Activated gamma-delta T cell treated with Interleukin-2 at 50 U/mL for 16 hours (primary cell): ENCODE measurements at regions not wholly inside any gene's neighbourhood (a gene's known extent, or its start where the extent isn't known, plus 50 kb on each side); places are given as distances from the start of the nearest gene placed in this dataset.
"Not testable (repeated sequence)": the region's sequence is repeated elsewhere in the genome, so short reads cannot be mapped to it uniquely, and the experiment has no call there.

Experiments
- DNase-seq: peaks from one replicate; pipeline ENCODE4 v3.0.0-alpha.2; 2020

DNA sequence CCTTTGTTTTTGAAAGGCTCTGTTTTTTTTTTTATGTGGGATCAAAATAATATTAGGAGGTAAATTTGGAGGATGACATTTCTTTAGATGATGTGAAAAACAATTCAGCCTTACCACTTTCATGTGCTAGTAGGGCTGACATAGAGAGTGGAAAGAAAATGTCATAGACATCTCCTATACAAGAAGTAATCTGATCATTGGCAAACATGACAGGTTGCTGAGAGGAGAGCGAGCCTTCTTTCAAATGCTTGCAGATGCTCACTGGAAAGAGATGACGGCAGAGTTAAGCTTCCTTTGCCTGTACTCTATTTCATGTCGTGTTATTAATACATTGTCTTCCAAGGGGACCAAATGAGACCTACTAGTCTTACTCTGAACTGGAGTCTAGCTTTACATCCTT lies 160.1 kb upstream of the DAP start:
- no peak for DNase-seq

DNA sequence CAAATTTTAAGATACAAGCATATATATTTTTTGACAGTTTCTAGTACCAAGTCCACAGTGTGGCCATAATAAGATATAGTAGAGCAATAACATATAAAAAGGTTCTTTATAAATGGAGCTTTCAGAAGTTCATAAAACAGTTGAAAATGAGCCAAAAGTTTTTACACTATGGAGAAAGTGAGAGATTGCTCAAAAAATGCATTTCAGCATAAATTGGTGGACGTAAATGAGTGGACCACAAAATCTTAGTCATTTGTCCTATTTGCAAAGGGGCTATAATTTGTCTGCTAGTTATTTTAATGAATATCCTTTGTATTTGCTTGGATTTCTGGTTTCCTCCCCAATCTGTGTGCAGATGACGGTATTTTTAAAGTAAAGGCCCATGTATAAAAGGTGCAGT lies 159.4 kb upstream of the DAP start:
- no peak for DNase-seq

DNA sequence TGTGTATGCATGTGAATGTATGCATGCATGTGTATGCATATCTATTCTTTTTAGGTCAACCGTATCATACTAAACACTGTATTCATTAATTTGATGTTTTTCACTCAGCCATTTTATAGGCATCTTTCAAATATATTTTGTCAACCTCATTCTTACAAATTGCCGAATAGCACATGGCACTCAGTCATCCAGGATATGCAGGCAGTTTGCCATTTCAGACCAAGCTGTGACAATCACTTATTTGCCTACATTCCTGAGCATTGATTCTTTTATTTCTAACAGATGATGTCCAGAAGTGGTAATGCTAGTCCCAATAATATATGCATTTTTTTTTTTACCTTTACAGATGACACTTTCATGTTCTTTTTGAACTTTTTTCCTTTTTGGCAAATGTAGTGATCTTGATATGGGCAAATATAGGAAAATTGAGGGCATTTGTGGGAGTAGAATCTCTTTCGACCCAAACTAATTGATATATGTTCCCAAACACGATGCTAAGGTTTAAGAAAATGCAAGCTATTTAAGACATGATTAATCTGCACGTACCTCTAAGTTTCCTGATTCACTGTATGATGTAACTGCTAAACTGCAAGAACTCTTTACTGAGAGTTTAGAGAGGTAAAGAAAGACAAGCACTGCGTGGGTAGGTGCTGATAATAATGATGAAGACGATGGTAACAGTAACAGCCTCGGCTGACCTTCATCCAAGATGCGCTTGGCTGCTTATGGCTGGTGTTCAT lies 153.9 kb upstream of the DAP start:
- DNase-seq: no peak

DNA sequence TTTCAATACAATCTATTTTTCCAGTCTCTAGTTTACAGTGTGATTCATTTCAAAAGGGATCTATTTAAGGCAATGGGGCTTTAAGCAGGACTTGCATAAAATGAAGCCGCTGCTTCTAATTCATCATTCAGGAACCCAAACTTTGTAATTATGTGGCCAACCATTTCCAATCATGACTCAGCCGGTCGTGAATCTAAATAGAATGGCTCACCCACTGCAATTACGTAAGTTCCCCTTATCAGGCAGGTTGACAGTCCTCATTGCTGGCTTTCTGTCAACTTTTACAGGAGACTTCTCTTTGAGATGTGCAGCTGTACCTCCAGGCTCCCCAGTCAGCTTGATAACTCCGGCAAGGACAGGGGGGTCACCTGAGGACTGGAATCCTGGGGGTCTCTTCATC lies 152.8 kb upstream of the DAP start:
- no peak for DNase-seq

DNA sequence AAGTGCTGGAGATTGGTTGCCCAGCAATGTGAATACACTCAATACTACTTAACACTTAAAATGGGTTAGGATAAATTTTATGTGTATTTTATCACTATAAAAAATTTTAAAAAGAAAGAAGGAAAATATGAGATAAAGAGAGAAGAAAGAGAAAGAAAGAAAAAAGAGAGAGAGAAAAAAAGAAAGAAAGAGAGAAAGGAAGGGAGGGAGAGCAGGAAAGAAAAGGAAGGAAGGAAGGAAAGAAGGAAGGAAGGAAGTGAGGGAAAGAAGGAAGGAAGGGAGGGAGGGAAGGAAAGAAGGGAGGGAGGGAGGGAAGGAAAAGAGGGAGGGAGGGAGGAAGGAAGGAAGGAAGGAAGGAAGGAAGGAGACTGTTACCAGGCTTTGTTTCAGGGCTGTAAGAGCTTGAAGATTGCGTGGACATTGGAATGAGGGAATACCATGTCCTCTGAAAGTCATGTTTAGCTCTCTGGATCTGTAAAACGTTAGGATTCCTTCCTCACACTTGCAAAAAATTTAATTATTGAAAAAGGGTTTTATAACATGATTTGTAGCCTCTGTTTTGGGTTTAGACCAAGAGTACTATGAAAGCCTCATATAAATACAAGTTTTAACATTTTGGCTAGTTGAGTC lies 152.3 kb upstream of the DAP start:
- no peak for DNase-seq

DNA sequence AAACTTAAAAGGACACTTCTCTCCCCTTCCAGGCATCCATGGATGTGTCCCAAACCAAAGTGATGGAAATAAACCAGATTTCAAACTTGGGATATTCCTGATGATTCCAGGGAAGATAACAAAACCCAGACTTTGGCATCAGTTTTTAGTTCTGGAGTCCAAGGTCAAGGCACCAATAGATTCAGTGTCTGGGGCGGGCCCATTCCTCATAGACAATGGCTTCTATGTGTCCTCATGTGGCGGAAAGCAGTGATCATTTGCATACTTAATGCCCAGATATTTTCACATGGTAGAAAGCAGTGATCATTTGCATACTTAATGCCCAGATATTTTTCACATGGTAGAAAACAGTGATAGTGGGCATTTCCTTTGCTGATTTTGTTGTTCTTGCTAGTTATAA lies 151.4 kb upstream of the DAP start:
- DNase-seq: no peak

DNA sequence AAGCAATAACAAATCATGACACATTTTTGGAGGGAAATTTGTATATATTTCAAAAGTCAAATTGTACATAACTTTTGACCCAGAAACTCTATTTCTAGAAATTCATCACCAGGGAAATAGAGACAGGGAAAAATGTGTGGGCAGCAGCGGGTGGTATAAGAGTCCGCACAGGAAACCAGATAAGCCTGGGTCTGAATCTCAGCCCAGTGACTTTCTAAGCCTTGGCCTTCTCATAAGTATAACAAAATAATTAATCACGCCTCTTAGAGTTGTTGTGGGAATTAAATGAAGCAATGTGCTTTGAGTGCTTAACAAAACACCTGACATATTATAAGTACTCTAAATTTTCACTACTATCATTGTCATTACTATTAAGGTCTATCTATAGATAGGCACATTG lies 149.2 kb upstream of the DAP start:
- no peak for DNase-seq

DNA sequence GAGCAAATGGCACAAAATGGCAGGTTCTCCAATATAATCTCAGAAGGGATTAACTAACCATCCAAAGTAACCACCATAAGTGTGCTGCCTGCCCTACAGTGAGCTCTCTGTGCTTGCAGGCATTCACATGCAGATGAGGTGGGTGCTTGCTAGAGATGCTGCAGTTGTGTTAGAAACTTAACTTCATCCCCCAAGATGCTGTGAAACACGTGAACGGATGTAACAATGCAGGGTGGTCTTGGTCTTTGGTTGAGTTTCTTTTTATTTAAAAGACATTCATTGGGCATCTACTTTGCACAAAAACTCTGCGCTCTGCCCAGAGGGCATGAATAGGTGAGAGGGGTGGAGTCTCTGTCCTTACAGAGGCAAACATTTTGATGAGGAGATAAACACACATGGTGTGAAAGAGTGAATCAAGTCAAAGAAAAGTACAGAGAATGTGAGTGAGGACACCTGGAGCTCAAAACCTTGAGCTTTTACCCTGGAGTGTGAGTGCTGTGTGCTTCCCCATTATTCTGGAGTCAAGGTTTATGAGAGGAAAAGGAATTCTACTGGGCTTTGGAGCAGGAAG lies 143.9 kb upstream of the DAP start:
- DNase-seq: no peak

DNA sequence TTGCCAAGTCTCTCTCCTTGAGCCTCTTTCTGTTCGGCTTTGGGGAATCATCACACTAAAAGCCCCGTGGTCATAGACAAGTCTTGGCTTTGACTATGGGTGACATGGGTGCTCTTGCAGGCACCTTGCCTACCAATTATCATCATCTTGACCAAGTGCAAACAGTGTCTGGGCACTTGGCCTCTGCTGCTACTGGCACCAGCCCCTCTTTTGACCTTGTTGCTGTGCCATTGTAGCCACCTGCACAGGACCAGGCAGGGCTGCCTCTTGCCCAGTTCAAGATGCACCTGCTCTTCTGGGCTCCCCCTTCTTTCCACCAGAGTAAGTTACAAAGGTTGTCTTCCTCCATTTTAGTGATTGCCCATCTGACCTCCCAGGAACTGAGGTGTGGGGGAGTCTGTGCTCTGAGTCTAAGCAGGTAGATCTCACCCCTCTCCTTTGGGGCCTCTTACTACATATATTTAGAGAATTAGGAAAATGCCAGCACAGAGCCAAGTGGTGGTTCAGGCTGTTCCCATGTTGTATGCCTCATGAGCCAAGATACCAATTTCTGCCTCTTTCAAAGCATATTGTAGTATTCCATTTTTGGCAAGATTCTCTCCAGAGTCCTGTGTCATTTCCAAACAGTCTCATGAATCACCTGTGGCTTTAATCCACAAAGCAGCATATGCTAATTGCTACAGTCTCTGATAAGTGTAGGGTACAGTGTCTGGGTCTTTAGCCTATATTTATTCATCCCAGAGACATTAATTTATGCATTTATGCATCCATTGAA lies 142.9 kb upstream of the DAP start:
- DNase-seq: no peak

DNA sequence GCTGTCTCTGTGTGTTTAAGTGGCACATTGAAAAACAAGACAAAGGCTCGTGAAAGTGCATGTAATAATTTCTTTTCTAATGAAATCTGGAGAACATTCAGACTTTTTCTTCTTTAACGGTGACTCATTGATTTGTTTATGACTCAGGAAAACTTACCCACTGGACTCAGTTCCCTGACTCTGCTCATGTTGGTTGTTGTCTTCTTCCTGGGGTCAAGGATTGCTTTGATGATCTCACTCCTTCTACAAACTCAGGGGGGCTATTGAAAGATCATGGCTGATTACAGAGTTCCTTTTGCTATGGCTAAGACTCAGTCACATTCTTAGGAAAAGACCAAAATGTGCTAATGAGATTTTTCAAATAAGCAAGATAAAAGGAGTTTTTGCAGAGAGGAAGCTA lies 141.1 kb upstream of the DAP start:
- DNase-seq: no peak

DNA sequence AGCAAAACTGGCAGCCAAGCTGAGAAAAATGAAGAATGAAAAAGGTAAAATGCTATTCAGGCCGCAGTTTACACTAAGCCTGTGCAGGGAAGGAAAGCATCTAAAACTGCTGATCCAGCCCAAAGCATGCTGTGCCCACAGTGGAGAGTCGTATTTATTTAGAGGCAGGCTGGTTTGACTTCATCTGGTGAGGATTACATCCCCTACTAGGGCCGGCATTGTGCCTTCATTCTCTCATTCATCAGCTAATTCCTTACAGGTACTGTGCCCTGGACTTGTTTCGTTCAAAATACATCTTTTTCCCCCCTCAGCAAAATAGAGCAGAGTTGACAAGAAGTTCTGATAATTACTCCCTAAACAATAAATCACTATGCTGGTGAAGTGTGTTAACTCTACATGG lies 137.5 kb upstream of the DAP start:
- DNase-seq: no peak

DNA sequence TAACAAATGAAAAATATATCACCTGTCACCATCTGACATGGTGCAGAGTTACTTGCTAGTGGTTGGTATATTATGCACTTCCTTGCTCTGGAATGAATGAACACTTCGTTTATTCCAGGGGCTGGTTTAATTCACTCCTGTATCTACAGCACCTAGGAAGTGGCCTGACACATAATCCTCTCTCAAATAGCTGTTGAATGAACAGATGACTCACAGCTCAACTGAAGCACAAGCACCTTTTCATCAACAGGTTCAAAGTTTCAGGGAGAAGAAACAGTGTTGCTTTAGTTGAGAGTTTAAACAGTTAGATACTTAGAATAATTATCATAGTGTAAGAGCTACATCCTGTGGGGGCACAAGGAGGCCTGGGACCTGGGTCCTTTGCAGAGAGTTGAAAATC lies 135.0 kb upstream of the DAP start:
- DNase-seq: no peak

DNA sequence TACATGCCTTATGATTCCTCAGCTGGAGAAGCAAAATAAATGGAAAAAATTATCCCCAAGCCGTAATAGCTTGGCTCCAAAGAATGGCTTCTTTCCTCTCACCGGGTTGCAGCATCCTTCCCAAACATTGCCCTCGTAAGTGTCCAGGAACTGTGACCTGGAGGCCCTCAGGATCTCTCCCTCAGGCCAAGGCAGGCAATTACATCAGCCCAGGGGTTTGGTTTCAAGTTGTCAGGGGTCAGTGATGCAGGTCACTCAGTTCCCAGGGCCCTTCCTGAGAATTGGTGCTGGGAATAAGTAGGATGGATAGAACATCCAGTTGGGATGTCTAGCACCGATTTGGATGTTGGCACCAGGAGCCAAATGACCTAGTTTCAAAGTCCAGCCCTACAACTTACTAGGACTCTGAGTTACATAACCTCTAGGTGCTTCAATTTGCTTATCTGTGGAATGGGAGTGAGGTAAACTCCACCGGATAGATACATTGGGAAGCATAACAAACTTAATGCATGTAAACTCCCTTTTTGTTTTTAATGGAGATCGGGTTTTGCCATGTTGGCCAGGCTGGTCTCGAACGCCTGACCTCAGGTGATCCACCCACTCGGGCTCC lies 133.5 kb upstream of the DAP start:
- DNase-seq: no peak

DNA sequence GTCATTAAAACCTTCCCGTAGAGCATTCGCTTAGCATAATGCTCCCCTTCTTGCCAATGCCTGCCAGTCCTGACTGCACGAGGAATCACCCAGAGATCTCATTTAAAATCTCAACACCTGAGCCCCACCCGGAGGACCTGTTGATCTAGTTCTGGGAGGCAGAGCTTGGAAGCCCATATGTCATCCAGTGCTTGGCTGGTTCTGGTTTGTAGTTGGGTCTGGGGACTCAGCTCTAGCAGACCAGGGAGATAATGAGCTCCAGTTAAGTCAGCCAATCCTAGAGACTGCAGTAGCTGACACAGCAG lies 131.8 kb upstream of the DAP start:
- DNase-seq: no peak

DNA sequence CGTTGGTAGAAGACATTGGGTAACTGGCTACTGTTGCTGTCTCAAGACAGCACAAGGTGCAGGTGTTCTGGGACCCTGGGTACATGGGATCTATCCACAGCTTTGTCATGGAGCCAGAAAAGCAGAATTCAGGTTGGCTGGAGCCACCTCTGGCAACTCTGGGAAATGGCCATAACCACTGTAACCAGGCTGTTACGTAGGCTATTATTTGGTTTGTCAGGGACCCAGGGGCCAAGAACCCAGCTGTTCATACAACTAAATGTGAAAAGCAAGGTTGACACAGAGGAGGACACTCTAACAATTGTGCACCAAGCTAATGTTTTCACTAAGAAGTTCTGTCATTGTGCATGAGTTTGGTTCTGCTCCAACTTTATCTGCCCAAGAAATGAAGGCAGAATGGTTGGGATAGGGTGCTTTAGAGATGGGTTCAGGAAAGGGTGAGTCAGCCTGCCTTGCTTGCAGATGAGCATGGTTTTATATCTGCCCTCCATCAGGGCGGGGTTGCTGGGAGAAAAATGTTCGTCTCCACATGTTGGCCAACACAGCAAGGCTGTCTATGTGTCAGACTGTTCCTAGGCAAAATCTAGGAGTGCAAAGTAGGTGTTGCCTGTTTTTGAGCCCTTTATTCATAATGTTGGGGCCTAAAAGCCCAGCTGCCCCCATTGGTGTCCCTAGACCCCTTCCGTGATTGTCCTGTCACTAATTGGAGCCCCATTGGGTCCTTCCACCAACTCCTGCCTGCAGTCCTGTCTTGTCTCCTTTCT lies 131.3 kb upstream of the DAP start:
- DNase-seq: no peak

DNA sequence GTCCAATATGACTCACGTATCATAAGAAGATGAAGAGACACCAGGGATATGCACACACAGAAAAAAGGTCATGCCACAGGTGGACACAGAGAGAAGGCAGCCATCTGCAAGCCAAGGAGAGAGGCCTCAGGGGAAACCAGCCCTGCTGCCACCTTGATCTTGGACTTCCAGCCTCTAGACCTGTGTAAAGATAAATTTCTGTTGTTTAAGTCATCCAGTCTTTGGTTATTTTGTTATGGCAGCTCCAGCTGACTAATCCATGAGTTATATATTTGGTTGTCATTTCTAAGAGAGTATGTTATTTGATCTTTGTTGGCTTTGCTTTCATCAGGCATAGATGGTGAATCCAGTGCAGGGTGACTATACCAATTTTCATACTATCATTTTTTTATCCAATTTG lies 130.2 kb upstream of the DAP start:
- no peak for DNase-seq

DNA sequence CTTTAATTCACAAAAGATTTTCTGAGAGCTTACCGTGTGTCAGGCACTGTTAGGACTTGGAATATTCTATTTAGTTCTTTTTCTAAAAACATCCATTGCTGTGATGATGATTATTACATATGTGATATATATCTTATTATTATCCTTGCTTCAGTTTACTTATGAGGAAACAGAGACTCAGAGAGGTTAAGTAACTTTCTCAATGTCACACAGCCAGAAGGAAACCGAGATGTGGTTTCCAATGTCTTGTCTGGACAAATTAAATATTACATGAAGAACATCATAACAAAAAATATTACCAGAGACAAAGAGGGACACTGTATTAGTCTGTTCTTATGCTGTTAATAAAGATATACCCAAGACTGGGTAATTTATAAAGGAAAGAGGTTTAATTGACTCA lies 125.5 kb upstream of the DAP start:
- no peak for DNase-seq

DNA sequence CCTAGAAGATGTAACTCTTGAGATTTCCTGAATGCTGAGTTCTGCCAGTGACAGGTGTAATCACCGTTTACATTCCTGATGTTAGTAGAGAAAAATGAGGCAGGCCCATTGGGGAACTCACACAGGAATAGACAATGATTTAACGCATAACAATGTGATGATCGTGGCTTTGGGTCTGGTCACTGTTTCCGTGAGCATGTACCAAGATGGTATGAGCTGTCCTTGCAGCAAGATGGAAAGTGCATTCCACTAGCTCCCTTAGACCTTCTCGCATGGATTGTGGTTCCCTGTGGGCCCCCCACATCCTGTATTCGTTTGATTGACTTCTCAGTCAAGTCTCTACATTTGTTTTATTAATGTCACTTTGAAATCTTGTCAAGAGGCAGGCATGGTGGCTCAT lies 124.0 kb upstream of the DAP start:
- DNase-seq: no peak

DNA sequence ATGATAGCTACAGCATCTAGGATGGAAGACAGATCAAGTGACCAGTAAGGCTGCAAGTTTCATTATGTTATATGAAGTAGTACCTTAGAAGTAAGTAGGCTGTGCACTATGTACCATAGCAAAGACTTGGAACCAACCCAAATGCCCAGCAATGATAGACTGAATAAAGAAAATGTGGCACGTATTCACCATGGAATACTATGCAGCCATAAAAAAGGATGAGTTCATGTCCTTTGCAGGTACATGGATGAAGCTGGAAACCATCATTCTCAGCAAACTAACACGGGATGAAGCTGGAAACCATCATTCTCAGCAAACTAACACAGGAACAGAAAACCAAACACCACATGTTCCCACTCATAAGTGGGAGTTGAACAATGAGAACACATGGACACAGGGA lies 122.9 kb upstream of the DAP start:
- not testable (repeated sequence) for DNase-seq

DNA sequence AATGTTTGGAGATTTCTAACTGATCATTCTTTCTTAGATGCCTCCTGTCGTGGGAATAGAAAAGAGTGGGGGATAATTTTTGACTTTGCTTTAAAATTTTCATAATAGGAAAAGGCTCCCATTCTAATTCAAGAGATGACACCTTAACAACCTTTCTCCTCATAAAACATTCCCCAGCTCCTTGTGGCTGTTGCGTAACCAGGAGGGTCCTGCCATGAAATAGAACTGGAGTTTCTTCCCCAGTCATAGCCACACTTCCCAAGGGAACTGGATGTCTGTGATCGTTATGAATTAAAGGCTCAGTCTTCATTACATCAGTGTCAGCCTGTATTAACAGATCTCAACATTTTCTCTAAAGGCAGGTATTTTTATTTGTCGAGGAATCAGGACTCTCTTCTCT lies 119.9 kb upstream of the DAP start:
- no peak for DNase-seq

DNA sequence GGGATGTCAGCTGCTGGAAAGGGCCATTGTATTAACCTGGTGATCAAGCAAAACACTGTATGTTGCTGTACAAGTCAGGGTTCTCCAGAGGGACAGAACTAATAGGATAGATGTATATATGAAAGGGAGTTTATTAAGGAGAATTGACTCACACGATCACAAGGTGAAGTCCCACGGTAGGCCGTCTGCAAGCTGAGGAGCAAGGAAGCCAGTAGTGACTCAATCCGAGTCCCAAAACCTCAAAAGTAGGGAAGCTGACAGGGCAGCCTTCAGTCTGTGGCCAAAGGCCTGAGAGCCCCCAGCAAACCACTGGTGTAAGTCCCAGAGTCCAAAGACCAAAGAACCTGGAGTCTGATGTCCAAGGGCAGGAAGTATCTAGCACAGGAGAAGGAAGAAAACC lies 116.0 kb upstream of the DAP start:
- not testable (repeated sequence) for DNase-seq

DNA sequence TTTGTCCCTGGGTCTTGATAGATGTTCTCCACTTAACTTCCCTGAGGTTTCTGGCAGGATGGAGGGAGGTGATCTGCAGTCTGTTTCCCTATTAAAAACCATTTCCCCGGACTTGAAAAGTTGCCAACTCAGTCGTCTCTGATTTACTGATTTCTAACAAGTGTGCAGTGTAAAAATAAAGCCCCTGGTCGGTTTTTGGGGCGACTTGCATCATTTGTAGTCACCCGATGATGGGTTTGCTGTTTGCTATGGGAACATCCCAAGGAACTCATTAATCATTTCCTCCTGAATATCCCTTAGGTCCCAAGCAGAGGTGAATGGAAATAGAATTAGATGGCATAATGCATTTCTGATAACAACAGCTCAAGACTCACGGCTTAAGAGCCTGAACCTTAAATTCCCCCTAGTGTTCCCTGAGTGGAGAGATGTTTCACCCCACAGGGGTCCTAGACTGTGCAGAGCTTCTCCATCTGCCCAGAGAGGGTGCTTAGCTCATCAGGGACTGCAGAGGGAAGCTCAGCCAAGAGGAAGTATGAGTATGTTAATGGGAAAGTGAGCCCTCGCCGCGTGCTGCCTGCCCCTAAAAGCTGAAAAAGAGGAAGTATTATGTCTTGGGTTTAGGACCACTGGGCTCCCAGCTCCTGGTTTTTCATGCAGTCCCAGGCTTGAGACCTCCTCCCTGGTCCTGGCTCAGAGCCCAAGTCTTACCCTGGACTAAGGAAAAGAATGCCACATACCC lies 115.1 kb upstream of the DAP start:
- no peak for DNase-seq
